AG09319 (cell line): ENCODE measurements at regions not wholly inside any gene's neighbourhood (a gene's known extent, or its start where the extent isn't known, plus 50 kb on each side); places are given as distances from the start of the nearest gene placed in this dataset.

Source experiments
- DNase-seq: peaks from one replicate; pipeline ENCODE4 v3.0.0-alpha.2; 2010; ENCODE audit warnings: low read depth; ENCODE audit errors: extremely low read depth
- TF ChIP-seq, protein P1 (sequence below): IDR thresholded peaks from 2 replicates; pipeline ENCODE4 v1.5.1; 2011; ENCODE audit warnings: low read depth, mild to moderate bottlenecking, inconsistent platforms, low read length, moderate library complexity

DNA sequence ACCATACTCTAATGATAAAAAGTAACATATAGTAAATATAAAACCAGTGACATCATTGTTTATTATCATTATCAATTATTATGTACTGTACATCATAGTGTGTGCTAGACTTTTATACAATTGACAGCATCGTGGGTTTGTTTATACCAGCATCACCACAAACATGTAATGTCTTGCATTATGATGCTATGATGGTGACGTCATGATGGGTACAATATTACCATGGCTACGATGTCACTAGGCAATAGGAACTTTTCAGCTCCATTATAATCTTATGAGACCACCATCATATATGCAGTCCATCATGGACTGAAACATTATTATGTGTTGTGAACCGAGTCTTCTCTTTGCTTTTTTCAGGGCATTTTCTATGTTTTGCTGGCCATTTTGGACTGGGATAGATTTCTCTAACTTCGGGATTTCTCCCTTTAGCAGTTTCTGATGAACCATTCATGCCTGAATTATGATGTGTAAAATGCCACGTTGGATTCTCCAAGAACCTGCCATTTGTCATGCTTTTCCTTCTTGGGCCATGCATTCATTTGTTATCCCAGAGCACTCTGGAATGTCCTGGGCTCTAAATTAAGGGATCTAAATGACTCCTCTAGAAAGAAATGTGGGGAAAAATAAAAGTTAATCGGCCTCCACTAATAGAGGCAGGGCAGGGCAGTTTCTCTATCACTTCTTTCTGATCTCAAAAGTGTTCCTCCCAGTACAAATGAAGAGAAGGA, 325.6 kb upstream of the TNP1 start:
- TF ChIP-seq, protein P1, sequence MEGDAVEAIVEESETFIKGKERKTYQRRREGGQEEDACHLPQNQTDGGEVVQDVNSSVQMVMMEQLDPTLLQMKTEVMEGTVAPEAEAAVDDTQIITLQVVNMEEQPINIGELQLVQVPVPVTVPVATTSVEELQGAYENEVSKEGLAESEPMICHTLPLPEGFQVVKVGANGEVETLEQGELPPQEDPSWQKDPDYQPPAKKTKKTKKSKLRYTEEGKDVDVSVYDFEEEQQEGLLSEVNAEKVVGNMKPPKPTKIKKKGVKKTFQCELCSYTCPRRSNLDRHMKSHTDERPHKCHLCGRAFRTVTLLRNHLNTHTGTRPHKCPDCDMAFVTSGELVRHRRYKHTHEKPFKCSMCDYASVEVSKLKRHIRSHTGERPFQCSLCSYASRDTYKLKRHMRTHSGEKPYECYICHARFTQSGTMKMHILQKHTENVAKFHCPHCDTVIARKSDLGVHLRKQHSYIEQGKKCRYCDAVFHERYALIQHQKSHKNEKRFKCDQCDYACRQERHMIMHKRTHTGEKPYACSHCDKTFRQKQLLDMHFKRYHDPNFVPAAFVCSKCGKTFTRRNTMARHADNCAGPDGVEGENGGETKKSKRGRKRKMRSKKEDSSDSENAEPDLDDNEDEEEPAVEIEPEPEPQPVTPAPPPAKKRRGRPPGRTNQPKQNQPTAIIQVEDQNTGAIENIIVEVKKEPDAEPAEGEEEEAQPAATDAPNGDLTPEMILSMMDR = no peak
- DNase-seq = no peak

DNA sequence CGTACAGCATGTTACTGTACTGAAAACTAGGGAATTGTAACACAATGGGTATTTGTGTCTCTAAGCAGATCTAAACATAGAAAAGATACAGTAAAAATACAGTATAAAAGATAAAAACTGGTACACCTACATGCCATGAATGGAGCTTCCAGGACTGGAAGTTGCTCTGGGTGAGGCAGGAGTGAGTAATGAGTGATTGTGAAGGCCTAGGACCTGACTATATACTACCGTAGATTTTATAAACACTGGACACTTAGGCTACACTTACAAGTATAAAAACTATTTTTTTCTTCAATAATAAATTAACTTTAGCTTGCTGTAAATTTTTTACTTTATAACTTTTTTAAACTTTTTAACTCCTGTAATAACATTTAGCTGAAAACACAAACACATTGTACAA, 324.4 kb upstream of the TNP1 start:
- TF ChIP-seq, protein P1 = no peak
- DNase-seq = no peak

DNA sequence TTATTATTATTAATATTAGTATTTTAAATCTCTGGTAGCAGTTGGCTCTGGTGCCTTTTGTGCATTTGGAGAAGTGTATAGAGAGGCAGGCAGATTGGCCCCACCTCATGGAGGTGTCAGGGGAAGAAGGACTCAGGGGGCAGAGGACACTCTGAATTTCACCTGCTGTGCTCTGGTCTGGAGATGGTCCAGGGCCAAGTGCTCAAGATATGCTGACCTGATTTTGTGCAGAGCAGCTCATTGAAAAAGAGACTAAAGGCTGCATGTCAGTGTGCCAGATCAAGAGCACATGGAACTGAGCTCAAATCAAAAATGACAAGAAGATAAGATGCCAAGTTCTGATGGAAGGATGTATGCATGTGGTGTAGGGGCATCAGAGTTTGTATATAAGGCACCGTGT, 323.6 kb upstream of the TNP1 start:
- TF ChIP-seq, protein P1 = no peak
- DNase-seq = no peak

DNA sequence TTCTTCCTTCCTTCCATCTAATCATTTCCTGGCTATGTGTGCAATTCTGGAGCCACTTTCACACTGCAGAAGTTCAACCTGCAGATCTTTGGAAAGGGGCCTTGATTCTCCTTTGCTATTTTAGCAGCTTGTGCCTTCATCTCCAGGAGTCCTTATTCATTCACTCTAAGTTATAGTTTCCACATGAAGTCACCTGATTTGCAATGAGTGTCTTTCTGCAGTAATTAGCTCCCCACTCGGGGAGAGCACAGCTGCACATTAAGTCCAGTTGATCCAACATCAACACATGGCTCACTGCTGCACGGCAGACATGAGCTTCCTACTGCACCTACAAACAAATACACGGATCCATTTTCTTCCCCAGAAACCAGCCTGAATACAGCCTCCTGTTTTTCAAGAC, 323.1 kb upstream of the TNP1 start:
- TF ChIP-seq, protein P1 = no peak
- DNase-seq = no peak

DNA sequence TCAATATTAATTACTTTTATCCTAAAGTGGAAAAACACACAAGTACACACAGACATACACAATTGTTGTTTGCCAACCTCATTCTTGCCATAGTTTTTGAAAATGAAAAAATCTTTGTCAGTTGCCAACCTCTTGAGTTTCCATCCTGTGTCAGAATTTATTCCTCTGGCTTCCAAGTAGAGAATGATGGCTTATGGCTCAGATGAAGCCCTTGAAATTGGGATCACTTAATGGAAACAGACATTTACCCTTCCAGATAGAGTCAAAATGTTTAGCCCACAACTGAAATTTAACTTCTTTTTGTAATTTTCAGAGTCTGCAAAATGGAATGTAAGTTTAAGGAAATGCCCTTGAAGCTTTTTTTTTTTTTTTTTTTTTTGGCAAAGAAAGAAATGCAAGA, 321.6 kb upstream of the TNP1 start:
- TF ChIP-seq, protein P1 = no peak
- no peak for DNase-seq

DNA sequence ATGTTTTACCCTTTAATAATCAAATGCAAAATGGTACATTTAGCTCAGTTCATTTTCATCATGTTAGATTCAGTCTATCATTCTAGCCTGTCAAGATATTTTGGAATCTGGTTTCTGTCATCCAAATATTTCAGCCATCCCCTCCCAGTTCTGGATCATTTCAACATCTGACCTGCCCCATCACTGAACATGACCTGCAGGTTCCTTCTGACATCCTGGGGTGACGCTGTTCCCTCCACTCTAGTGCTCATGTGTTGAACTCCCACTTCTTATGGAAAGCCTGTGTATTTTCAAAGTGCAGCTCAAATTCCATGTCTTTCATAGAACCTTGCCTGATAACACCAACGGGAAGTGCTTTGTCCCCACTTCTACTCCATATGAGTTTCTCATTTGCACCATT, 320.0 kb upstream of the TNP1 start:
- TF ChIP-seq, protein P1 = no peak
- no peak for DNase-seq

DNA sequence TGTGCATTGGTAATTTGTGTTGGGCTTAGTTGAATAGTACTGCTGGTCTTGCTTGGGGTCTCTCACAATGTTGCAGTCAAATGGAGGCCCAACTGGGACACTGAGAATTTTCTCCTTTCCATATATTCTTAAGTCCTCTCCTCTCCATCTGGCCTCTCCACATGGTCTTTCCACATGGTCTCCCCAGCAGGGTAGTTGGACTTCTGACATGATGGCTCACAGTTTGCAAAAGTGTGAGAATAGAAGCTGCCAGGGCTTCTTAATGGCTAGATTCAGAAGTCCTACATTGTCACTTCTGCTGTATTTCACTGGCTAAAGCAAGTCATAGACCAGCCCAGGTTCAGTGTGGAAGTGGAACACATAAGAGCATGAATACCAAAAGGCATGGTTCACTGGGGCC, 318.5 kb upstream of the TNP1 start:
- TF ChIP-seq, protein P1 = no peak
- no peak for DNase-seq
